ENCODE measurements at regions not wholly inside any gene's neighbourhood (a gene's known extent, or its start where the extent isn't known, plus 50 kb on each side); places are given as distances from the start of the nearest gene placed in this dataset.

- no peak for DNase-seq (ENCODE audit: extremely low spot score in 2 of 2)
- H3K4me3 ChIP-seq = no peak overlapping the region
- no peaks in the 10 kb centered on the region for H3K4me1 ChIP-seq
- H3K9me3 ChIP-seq = no peaks in the 10 kb centered on the region
- no peak overlapping the region for H3K27ac ChIP-seq
- TF ChIP-seq CTCF (IDR thresholded peaks at IDR 0.05) = no peak
- TF ChIP-seq POLR2A (IDR thresholded peaks at IDR 0.05) = no peak
- no peak for TF ChIP-seq POLR2AphosphoS5 (IDR thresholded peaks at IDR 0.05; ENCODE audit: insufficient read depth in 1 of 2, low read depth in 1 of 2)
- H3K36me3 ChIP-seq = no peaks in the 10 kb centered on the region
- H3K27me3 ChIP-seq = no peaks in the 10 kb centered on the region
- intact Hi-C loops (cut with DNase I) = no loop called here
Observed at GRCh38 chr16:74219706-74220105, 76.9 kb upstream of the PSMD7 start.

GRCh38 chr16:74218871-74219270, 77.7 kb upstream of the PSMD7 start:
- H3K27me3 ChIP-seq = no peaks in the 10 kb centered on the region
- no peaks in the 10 kb centered on the region for H3K4me1 ChIP-seq
- no peaks in the 10 kb centered on the region for H3K9me3 ChIP-seq
- H3K4me3 ChIP-seq = no peak overlapping the region
- no peaks in the 10 kb centered on the region for H3K36me3 ChIP-seq
- H3K27ac ChIP-seq = no peak overlapping the region
- intact Hi-C loops (cut with DNase I) = no loop called here
- TF ChIP-seq CTCF (IDR thresholded peaks at IDR 0.05) (no peak), POLR2A (IDR thresholded peaks at IDR 0.05) (no peak), POLR2AphosphoS5 (IDR thresholded peaks at IDR 0.05; ENCODE audit: insufficient read depth in 1 of 2, low read depth in 1 of 2) (no peak)
- DNase-seq (ENCODE audit: extremely low spot score in 2 of 2) = no peak

GRCh38 chr16:74216319-74216718, 80.3 kb upstream of the PSMD7 start:
- no peak overlapping the region for H3K27ac ChIP-seq

GRCh38 chr16:74215249-74215648, 81.4 kb upstream of the PSMD7 start:
- intact Hi-C loops (cut with DNase I) = no loop called here
- Histone ChIP-seq H3K27ac (no peak overlapping the region), H3K36me3 (no peaks in the 10 kb centered on the region), H3K4me3 (no peak overlapping the region), H3K9me3 (no peaks in the 10 kb centered on the region), H3K27me3 (no peaks in the 10 kb centered on the region), H3K4me1 (no peaks in the 10 kb centered on the region)
- no peak for TF ChIP-seq CTCF (IDR thresholded peaks at IDR 0.05)
- TF ChIP-seq POLR2A (IDR thresholded peaks at IDR 0.05) = no peak
- no peak for TF ChIP-seq POLR2AphosphoS5 (IDR thresholded peaks at IDR 0.05; ENCODE audit: insufficient read depth in 1 of 2, low read depth in 1 of 2)
- no peak for DNase-seq (ENCODE audit: extremely low spot score in 2 of 2)

More at GRCh38 chr16:74216319-74216718, 80.3 kb upstream of the PSMD7 start:
- no peaks in the 10 kb centered on the region for H3K9me3 ChIP-seq
- no peak for DNase-seq (ENCODE audit: extremely low spot score in 2 of 2)
- H3K4me3 ChIP-seq = no peak overlapping the region
- TF ChIP-seq POLR2A (IDR thresholded peaks at IDR 0.05) = no peak
- TF ChIP-seq POLR2AphosphoS5 (IDR thresholded peaks at IDR 0.05; ENCODE audit: insufficient read depth in 1 of 2, low read depth in 1 of 2) = no peak
- TF ChIP-seq CTCF (IDR thresholded peaks at IDR 0.05) = no peak
- intact Hi-C loops (cut with DNase I) = no loop called here
- no peaks in the 10 kb centered on the region for H3K4me1 ChIP-seq
- no peaks in the 10 kb centered on the region for H3K27me3 ChIP-seq
- H3K36me3 ChIP-seq = no peaks in the 10 kb centered on the region

- DNase-seq (ENCODE audit: extremely low spot score in 2 of 2) = no peak
- Histone ChIP-seq H3K27ac (no peak overlapping the region), H3K9me3 (no peaks in the 10 kb centered on the region), H3K4me3 (no peak overlapping the region), H3K4me1 (no peaks in the 10 kb centered on the region), H3K27me3 (no peaks in the 10 kb centered on the region), H3K36me3 (no peaks in the 10 kb centered on the region)
- TF ChIP-seq POLR2A (IDR thresholded peaks at IDR 0.05) = no peak
- intact Hi-C loops (cut with DNase I) = no loop called here
Observed at GRCh38 chr16:74213372-74213771, 83.2 kb upstream of the PSMD7 start.

GRCh38 chr16:74210245-74210644, 86.4 kb upstream of the PSMD7 start:
- Histone ChIP-seq H3K27ac (no peak overlapping the region), H3K4me1 (no peaks in the 10 kb centered on the region), H3K4me3 (no peak overlapping the region), H3K27me3 (no peaks in the 10 kb centered on the region), H3K9me3 (no peaks in the 10 kb centered on the region), H3K36me3 (no peaks in the 10 kb centered on the region)
- no peak for DNase-seq (ENCODE audit: extremely low spot score in 2 of 2)
- TF ChIP-seq CTCF (IDR thresholded peaks at IDR 0.05) (no peak), POLR2AphosphoS5 (IDR thresholded peaks at IDR 0.05; ENCODE audit: insufficient read depth in 1 of 2, low read depth in 1 of 2) (no peak), POLR2A (IDR thresholded peaks at IDR 0.05) (no peak)
- intact Hi-C loops (cut with DNase I) = no loop called here

All from vagina (tissue), 2 donors.